HuH-7 (cell line): ENCODE measurements at regions not wholly inside any gene's neighbourhood (a gene's known extent, or its start where the extent isn't known, plus 50 kb on each side); places are given as distances from the start of the nearest gene placed in this dataset.
"Not testable (repeated sequence)": the region's sequence is repeated elsewhere in the genome, so short reads cannot be mapped to it uniquely, and the experiment has no call there.

Source experiments
- DNase-seq: peaks from one replicate; pipeline ENCODE4 v3.0.0; 2011; ENCODE audit warnings: low spot score

GRCh38 chr6:98325366-98325765 lies 509.0 kb upstream of the POU3F2 start:
- DNase-seq, result no peak

- no peak for DNase-seq
Measured at GRCh38 chr6:98333273-98333672, 501.1 kb upstream of the POU3F2 start.

GRCh38 chr6:98335594-98335993 lies 498.8 kb upstream of the POU3F2 start:
- no peak for DNase-seq

GRCh38 chr6:98339506-98339905 lies 494.9 kb upstream of the POU3F2 start:
- DNase-seq, result no peak

- DNase-seq, result no peak
Measured at GRCh38 chr6:98343004-98343403, 491.4 kb upstream of the POU3F2 start.

GRCh38 chr6:98343797-98344196 lies 490.6 kb upstream of the POU3F2 start:
- DNase-seq, result no peak

- DNase-seq, result no peak
Measured at GRCh38 chr6:98352348-98352747, 482.0 kb upstream of the POU3F2 start.

GRCh38 chr6:98358173-98358572 lies 476.2 kb upstream of the POU3F2 start:
- DNase-seq, result no peak

GRCh38 chr6:98366371-98366770 lies 468.0 kb upstream of the POU3F2 start:
- DNase-seq, result no peak

- no peak for DNase-seq
Measured at GRCh38 chr6:98380589-98380988, 453.8 kb upstream of the POU3F2 start.

- no peak for DNase-seq
Measured at GRCh38 chr6:98382246-98382645, 452.1 kb upstream of the POU3F2 start.

- DNase-seq, result no peak
Measured at GRCh38 chr6:98384334-98384733, 450.0 kb upstream of the POU3F2 start.

- no peak for DNase-seq
Measured at GRCh38 chr6:98384801-98385200, 449.6 kb upstream of the POU3F2 start.

GRCh38 chr6:98395610-98396166 lies 438.7 kb upstream of the POU3F2 start:
- DNase-seq, result no peak

GRCh38 chr6:98416027-98416426 lies 418.3 kb upstream of the POU3F2 start:
- DNase-seq, result no peak

GRCh38 chr6:98416497-98417158 lies 417.7 kb upstream of the POU3F2 start:
- not testable (repeated sequence) for DNase-seq

GRCh38 chr6:98433325-98434056 lies 400.9 kb upstream of the POU3F2 start:
- no peak for DNase-seq

- no peak for DNase-seq
Measured at GRCh38 chr6:98443633-98444032, 390.7 kb upstream of the POU3F2 start.

GRCh38 chr6:98452685-98453084 lies 381.7 kb upstream of the POU3F2 start:
- DNase-seq, result no peak

- no peak for DNase-seq
Measured at GRCh38 chr6:98454809-98455322, 379.5 kb upstream of the POU3F2 start.

GRCh38 chr6:98458708-98459107 lies 375.7 kb upstream of the POU3F2 start:
- no peak for DNase-seq

GRCh38 chr6:98463038-98464000 lies 371.1 kb upstream of the POU3F2 start:
- DNase-seq, result no peak
